Astrocyte (in vitro differentiated cells and primary cell): ENCODE measurements at regions not wholly inside any gene's neighbourhood (a gene's known extent, or its start where the extent isn't known, plus 50 kb on each side); places are given as distances from the start of the nearest gene placed in this dataset.

Experiments
- EZH2 ChIP-seq: IDR thresholded peaks from 2 replicates; pipeline ENCODE4 v1.6.1; 2012; ENCODE audit warnings: mild to moderate bottlenecking, low read length, inconsistent platforms; ENCODE audit not compliant: insufficient read depth
- TF ChIP-seq, protein P1 (sequence below): IDR thresholded peaks from 2 replicates; pipeline ENCODE4 v1.5.1; 2011; ENCODE audit warnings: low read depth, mild to moderate bottlenecking, inconsistent platforms, low read length, moderate library complexity; ENCODE audit not compliant: insufficient read depth

DNA sequence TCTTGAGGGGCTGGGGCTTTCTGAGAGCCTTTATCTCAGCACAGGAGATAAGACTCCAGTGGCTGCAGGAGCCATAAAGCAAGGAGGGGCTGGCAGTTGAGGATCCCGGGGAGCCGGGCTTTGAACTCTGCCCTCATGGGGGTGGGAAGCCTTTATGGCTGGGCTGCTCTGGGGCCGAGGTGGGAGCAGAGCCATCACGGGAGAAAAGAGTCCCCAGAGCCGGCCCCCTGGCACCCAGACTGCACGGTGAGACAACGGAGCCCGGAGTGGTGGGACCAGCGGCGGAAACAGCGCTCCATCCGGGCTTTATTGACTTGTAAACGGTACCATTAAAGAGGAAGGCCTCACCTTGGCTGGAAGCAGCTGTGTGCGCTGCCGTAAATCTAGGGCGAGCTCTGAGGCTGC lies 162.6 kb downstream of the MYCN start:
- TF ChIP-seq, protein P1, sequence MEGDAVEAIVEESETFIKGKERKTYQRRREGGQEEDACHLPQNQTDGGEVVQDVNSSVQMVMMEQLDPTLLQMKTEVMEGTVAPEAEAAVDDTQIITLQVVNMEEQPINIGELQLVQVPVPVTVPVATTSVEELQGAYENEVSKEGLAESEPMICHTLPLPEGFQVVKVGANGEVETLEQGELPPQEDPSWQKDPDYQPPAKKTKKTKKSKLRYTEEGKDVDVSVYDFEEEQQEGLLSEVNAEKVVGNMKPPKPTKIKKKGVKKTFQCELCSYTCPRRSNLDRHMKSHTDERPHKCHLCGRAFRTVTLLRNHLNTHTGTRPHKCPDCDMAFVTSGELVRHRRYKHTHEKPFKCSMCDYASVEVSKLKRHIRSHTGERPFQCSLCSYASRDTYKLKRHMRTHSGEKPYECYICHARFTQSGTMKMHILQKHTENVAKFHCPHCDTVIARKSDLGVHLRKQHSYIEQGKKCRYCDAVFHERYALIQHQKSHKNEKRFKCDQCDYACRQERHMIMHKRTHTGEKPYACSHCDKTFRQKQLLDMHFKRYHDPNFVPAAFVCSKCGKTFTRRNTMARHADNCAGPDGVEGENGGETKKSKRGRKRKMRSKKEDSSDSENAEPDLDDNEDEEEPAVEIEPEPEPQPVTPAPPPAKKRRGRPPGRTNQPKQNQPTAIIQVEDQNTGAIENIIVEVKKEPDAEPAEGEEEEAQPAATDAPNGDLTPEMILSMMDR, result no peak
- TF ChIP-seq EZH2, result no peak
